ENCODE measurements at regions not wholly inside any gene's neighbourhood (a gene's known extent, or its start where the extent isn't known, plus 50 kb on each side); places are given as distances from the start of the nearest gene placed in this dataset.

- H3K79me2 ChIP-seq (ENCODE audit: insufficient read depth, low read length) = no peaks in the 10 kb centered on the region
- no peaks in the 10 kb centered on the region for H4K20me1 ChIP-seq (ENCODE audit: insufficient read depth, low read length)
- H3K27ac Mint-ChIP-seq = no peak overlapping the region
- intact Hi-C loops (cut with micrococcal nuclease) = no loop called here
- no peaks in the 10 kb centered on the region for H3K27me3 Mint-ChIP-seq (ENCODE audit: low read depth in 3 of 3)
- WGBS (ENCODE audit: insufficient coverage) = no CpG with 5 or more reads among the region's 3 CpGs
- H3K4me3 Mint-ChIP-seq = no peak overlapping the region
- H3K9me3 ChIP-seq (replicated peaks in 1 of 2; ENCODE audit: control insufficient read depth in 1 of 2, insufficient read depth in 1 of 2, low read length in 2 of 2) = peaks cover 6 to 24% of the 10 kb centered on the region in 2 donors
- no peak for DNase-seq
- no peak overlapping the region for H2AFZ ChIP-seq (ENCODE audit: insufficient read depth, low read depth, low read length, poor library complexity, severe bottlenecking)
- H3K9me3 Mint-ChIP-seq = peaks cover 0 to 25% (median 8%) of the 10 kb centered on the region in 7 donors
- no peak overlapping the region for H3K27ac ChIP-seq (ENCODE audit: low read depth in 1 of 2, low read length in 2 of 2)
- H3K36me3 ChIP-seq (replicated peaks in 1 of 2; ENCODE audit: control insufficient read depth in 1 of 2, insufficient read depth in 2 of 2, low read length in 2 of 2) = no peaks in the 10 kb centered on the region
- TF ChIP-seq CTCF (IDR thresholded peaks at IDR 0.05) = no peak
- H3K4me1 ChIP-seq (ENCODE audit: control insufficient read depth in 1 of 2, insufficient read depth in 2 of 2, low read length in 2 of 2) = no peaks in the 10 kb centered on the region
- H3K9ac ChIP-seq (ENCODE audit: insufficient read depth, low read length, poor library complexity, severe bottlenecking) = no peak overlapping the region
- no peak overlapping the region for H3K4me2 ChIP-seq (replicated peaks; ENCODE audit: extremely low read depth, low read length, poor library complexity, severe bottlenecking)
- H3K27me3 ChIP-seq (ENCODE audit: control insufficient read depth in 2 of 2, insufficient read depth in 2 of 2, low read length in 2 of 2) = no peaks in the 10 kb centered on the region
- no peak overlapping the region for H3K4me3 ChIP-seq (replicated peaks in 1 of 3; ENCODE audit: low read depth in 2 of 3, low read length in 3 of 3)
- no peaks in the 10 kb centered on the region for H3K36me3 Mint-ChIP-seq
- no peaks in the 10 kb centered on the region for H3K4me1 Mint-ChIP-seq
These were observed 181.7 kb upstream of the MALRD1 start for GRCh38 chr10:18866852-18867251.

GRCh38 chr10:18868919-18869318 lies 179.7 kb upstream of the MALRD1 start:
- peaks cover 0 to 22% (median 5%) of the 10 kb centered on the region in 7 donors for H3K9me3 Mint-ChIP-seq
- peaks cover 6 to 15% of the 10 kb centered on the region in 2 donors for H3K9me3 ChIP-seq (replicated peaks in 1 of 2; ENCODE audit: control insufficient read depth in 1 of 2, insufficient read depth in 1 of 2, low read length in 2 of 2)
- no peak overlapping the region for H3K4me3 ChIP-seq (replicated peaks in 1 of 3; ENCODE audit: low read depth in 2 of 3, low read length in 3 of 3)
- H3K4me3 Mint-ChIP-seq = no peak overlapping the region
- H3K27ac ChIP-seq (ENCODE audit: low read depth in 1 of 2, low read length in 2 of 2) = no peak overlapping the region
- H4K20me1 ChIP-seq (ENCODE audit: insufficient read depth, low read length) = no peaks in the 10 kb centered on the region
- no peak overlapping the region for H2AFZ ChIP-seq (ENCODE audit: insufficient read depth, low read depth, low read length, poor library complexity, severe bottlenecking)
- intact Hi-C loops (cut with micrococcal nuclease) = no loop called here
- H3K27me3 ChIP-seq (ENCODE audit: control insufficient read depth in 2 of 2, insufficient read depth in 2 of 2, low read length in 2 of 2) = no peaks in the 10 kb centered on the region
- no peak overlapping the region for H3K27ac Mint-ChIP-seq
- no peak for DNase-seq
- no peaks in the 10 kb centered on the region for H3K79me2 ChIP-seq (ENCODE audit: insufficient read depth, low read length)
- no peak overlapping the region for H3K4me2 ChIP-seq (replicated peaks; ENCODE audit: extremely low read depth, low read length, poor library complexity, severe bottlenecking)
- no peaks in the 10 kb centered on the region for H3K36me3 Mint-ChIP-seq
- WGBS (ENCODE audit: insufficient coverage) = no CpG with 5 or more reads among the region's 3 CpGs
- no peaks in the 10 kb centered on the region for H3K4me1 Mint-ChIP-seq
- H3K27me3 Mint-ChIP-seq (ENCODE audit: low read depth in 3 of 3) = no peaks in the 10 kb centered on the region
- no peaks in the 10 kb centered on the region for H3K36me3 ChIP-seq (replicated peaks in 1 of 2; ENCODE audit: control insufficient read depth in 1 of 2, insufficient read depth in 2 of 2, low read length in 2 of 2)
- no peak for TF ChIP-seq CTCF (IDR thresholded peaks at IDR 0.05)
- H3K9ac ChIP-seq (ENCODE audit: insufficient read depth, low read length, poor library complexity, severe bottlenecking) = no peak overlapping the region
- no peaks in the 10 kb centered on the region for H3K4me1 ChIP-seq (ENCODE audit: control insufficient read depth in 1 of 2, insufficient read depth in 2 of 2, low read length in 2 of 2)
